Body of pancreas (tissue), 4 donors: ENCODE measurements at regions not wholly inside any gene's neighbourhood (a gene's known extent, or its start where the extent isn't known, plus 50 kb on each side); places are given as distances from the start of the nearest gene placed in this dataset.

Experiments used
- ATAC-seq: fragments of 150-250 bp; one replicate; pipeline ENCODE4 v1.9.1; 2016
- DNase-seq, 4 donors: peaks; one replicate each; pipeline ENCODE4 v3.0.0-alpha.2; 2019
- H3K27ac ChIP-seq, 4 donors: fragments of 200-600 bp; sonication (generic); 1 replicate in 3 of 4; 2 replicates in 1 of 4; pipeline versions ENCODE4 v1.5.1 to v1.6.1; 2016 to 2019; ENCODE audit warnings: mild to moderate bottlenecking in 1 of 4, mixed read lengths in 1 of 4, moderate library complexity in 1 of 4
- H3K27me3 ChIP-seq, 2 donors: fragments of 200-600 bp; sonication (generic); one replicate each; pipeline ENCODE4 v1.6.0; 2016; ENCODE audit warnings: mild to moderate bottlenecking in 1 of 2
- H3K36me3 ChIP-seq, 2 donors: fragments of 200-600 bp; sonication (generic); replicated peaks in 1 of 2; 2 replicates each; pipeline ENCODE4 v1.5.1; 2016; ENCODE audit warnings: low read depth in 2 of 2; ENCODE audit not compliant: insufficient read depth in 1 of 2
- H3K4me1 ChIP-seq: fragments of 200-600 bp; sonication (generic); one replicate; pipeline ENCODE4 v1.6.0; 2016
- H3K4me3 ChIP-seq, 2 donors: fragments of 200-600 bp; sonication (generic); 1 replicate in 1 of 2; 2 replicates in 1 of 2; pipeline ENCODE4 v1.5.1; 2016 to 2019
- H3K9me3 ChIP-seq, 3 donors: fragments of 200-600 bp; sonication (generic); 1 replicate in 2 of 3; 2 replicates in 1 of 3; pipeline ENCODE4 v1.5.1; 2016
- CTCF ChIP-seq, 7 experiments: fragments of 450-650 bp in 4 of 7; fragments of 200-600 bp in 3 of 7; sonication (generic) in 3 of 7; IDR thresholded peaks; one replicate each; pipeline ENCODE4 v1.5.1; 2016 to 2019; ENCODE audit warnings: antibody characterized with exemption in 7 of 7
- POLR2A ChIP-seq, 3 donors: fragments of 450-650 bp; IDR thresholded peaks; one replicate each; pipeline ENCODE4 v1.6.1; 2016; ENCODE audit warnings: antibody characterized with exemption in 3 of 3, mild to moderate bottlenecking in 2 of 3
- WGBS, 2 donors: methylation state at CpG; one replicate each; pipeline ENCODE4 v1.1.5; 2017; 5-methylcytosine and 5-hydroxymethylcytosine counted together
- intact Hi-C: fragments of 100-400 bp; cut with DNase I; formaldehyde crosslinking; loops from one replicate; pipeline ENCODE4 v1.15.1; 2023

GRCh38 chr3:135800071-135800549 lies 165.4 kb upstream of the PPP2R3A start:
- Histone ChIP-seq H3K4me3 (no peak overlapping the region), H3K36me3 (no peaks in the 10 kb centered on the region), H3K27ac (no peak overlapping the region), H3K4me1 (no peaks in the 10 kb centered on the region), H3K27me3 (no peaks in the 10 kb centered on the region), H3K9me3 (no peaks in the 10 kb centered on the region)
- WGBS, 2 donors = 55 to 56% methylated on average over 5 of the region's 5 CpGs
- no peak for DNase-seq
- intact Hi-C loops = no loop called here
- TF ChIP-seq POLR2A (IDR thresholded peaks at IDR 0.05) = no peak
- no peak for TF ChIP-seq CTCF (IDR thresholded peaks at IDR 0.05)
- ATAC-seq = no peak

- no peaks in the 10 kb centered on the region for H3K4me1 ChIP-seq
- no peak overlapping the region for H3K27ac ChIP-seq
- no peak for ATAC-seq
- H3K4me3 ChIP-seq = no peak overlapping the region
- WGBS, 2 donors = 58 to 61% methylated on average over 3 of the region's 3 CpGs
- intact Hi-C loops = no loop called here
- no peaks in the 10 kb centered on the region for H3K9me3 ChIP-seq
- H3K27me3 ChIP-seq = no peaks in the 10 kb centered on the region
- TF ChIP-seq POLR2A (IDR thresholded peaks at IDR 0.05) (no peak), CTCF (IDR thresholded peaks at IDR 0.05) (no peak)
- no peak for DNase-seq
- no peaks in the 10 kb centered on the region for H3K36me3 ChIP-seq
These were observed 164.5 kb upstream of the PPP2R3A start for GRCh38 chr3:135801018-135801417.

GRCh38 chr3:135802171-135802570 lies 163.4 kb upstream of the PPP2R3A start:
- no peak for TF ChIP-seq CTCF (IDR thresholded peaks at IDR 0.05)
- no peak for TF ChIP-seq POLR2A (IDR thresholded peaks at IDR 0.05)
- DNase-seq = no peak

GRCh38 chr3:135803028-135803692 lies 162.4 kb upstream of the PPP2R3A start:
- no peak for TF ChIP-seq POLR2A (IDR thresholded peaks at IDR 0.05)
- no peak for TF ChIP-seq CTCF (IDR thresholded peaks at IDR 0.05)
- WGBS, 2 donors = 58 to 60% methylated on average over 10 of the region's 10 CpGs

More at GRCh38 chr3:135802171-135802570, 163.4 kb upstream of the PPP2R3A start:
- Histone ChIP-seq H3K4me3 (no peak overlapping the region), H3K27me3 (no peaks in the 10 kb centered on the region), H3K36me3 (no peaks in the 10 kb centered on the region), H3K27ac (no peak overlapping the region), H3K9me3 (no peaks in the 10 kb centered on the region), H3K4me1 (no peaks in the 10 kb centered on the region)
- ATAC-seq = no peak
- intact Hi-C loops = no loop called here
- WGBS, 2 donors = 74% methylated on average over 10 of the region's 10 CpGs

GRCh38 chr3:135805752-135806151 lies 159.8 kb upstream of the PPP2R3A start:
- Histone ChIP-seq H3K27me3 (no peaks in the 10 kb centered on the region), H3K9me3 (no peaks in the 10 kb centered on the region), H3K27ac (no peak overlapping the region), H3K4me1 (no peaks in the 10 kb centered on the region), H3K4me3 (no peak overlapping the region), H3K36me3 (no peaks in the 10 kb centered on the region)
- ATAC-seq (no peak), DNase-seq (no peak)
- TF ChIP-seq POLR2A (IDR thresholded peaks at IDR 0.05) = no peak
- TF ChIP-seq CTCF (IDR thresholded peaks at IDR 0.05) = no peak
- WGBS, 2 donors = 73 to 86% methylated on average over 3 of the region's 3 CpGs
- intact Hi-C loops = no loop called here

More at GRCh38 chr3:135803028-135803692, 162.4 kb upstream of the PPP2R3A start:
- H3K36me3 ChIP-seq = no peaks in the 10 kb centered on the region
- H3K4me1 ChIP-seq = no peaks in the 10 kb centered on the region
- H3K27me3 ChIP-seq = no peaks in the 10 kb centered on the region
- intact Hi-C loops = no loop called here
- DNase-seq = no peak
- no peak overlapping the region for H3K4me3 ChIP-seq
- no peaks in the 10 kb centered on the region for H3K9me3 ChIP-seq
- H3K27ac ChIP-seq = no peak overlapping the region
- no peak for ATAC-seq
